ENCODE measurements at regions not wholly inside any gene's neighbourhood (a gene's known extent, or its start where the extent isn't known, plus 50 kb on each side); places are given as distances from the start of the nearest gene placed in this dataset.
"Not testable (repeated sequence)": the region's sequence is repeated elsewhere in the genome, so short reads cannot be mapped to it uniquely, and the experiment has no call there.

GRCh38 chr2:53362934-53363333 lies 404.7 kb upstream of the CHAC2 start:
- ATAC-seq (no peak), DNase-seq (no peak)

GRCh38 chr2:53356291-53356905 lies 411.2 kb upstream of the CHAC2 start:
- no peak for ATAC-seq

DNA sequence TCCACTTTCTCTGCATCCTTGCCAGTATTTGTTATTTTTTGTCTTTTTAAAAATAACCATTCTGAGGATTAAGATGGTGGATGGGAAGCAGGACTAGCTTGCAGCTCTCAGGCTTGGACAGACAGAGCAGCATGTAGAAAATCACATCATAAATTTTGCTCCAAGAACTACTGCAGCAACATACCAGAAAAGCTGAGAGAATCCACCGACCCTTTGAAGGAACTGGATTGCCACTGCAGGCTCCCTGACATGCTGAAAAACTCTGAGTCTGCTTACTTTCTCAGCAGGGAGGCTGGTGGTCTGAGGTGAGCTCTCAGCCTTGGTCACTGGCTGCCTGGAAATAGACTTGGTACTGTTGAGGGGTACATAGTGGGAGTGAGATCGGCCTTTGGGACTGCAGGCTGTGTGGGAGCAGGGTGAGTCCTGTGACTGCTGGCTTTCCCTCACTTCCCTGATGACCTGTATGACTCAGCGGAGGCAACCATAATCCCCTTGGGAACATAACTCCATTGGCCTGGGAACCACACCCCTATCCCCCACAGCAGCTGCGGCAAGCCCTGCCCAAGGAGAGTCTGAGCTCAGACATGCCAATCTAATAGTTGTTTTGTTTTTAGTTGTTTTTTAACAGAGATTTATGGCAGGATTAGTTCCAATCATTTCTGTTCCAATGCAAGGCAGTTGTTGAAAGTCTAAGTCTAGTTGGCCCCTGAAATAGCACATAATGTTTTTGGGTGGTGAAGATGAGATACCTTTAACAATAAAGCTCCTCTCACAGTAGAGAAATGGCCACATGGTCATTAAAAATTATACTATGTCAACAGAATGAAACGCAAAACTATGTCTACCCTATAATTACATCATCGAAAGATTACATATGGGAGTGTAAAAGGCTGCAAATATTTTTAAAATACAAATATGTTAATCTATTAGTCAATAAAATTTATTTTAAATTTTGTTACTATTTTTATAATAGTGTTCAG lies 414.2 kb upstream of the CHAC2 start:
- DNase-seq (no peak), ATAC-seq (no peak)

More at GRCh38 chr2:53356291-53356905, 411.2 kb upstream of the CHAC2 start:
- no peak for DNase-seq

DNA sequence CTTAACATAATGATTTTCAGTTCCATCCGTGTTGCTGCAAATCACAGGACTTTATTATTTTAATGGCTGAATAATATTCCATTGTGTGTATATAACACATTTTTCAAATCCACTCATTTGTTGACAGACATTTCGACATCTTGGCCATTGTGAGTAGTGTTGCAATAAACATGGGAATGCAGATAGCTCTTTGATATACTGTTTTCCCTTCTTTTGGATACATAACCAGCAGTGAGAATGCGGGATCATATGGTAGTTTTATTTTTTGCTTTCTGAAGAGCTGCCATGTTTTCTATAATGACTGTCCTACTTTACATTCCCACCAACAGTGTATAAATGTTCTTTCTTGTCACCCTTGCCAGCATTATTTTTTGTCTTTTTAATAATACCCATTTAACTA lies 420.3 kb upstream of the CHAC2 start:
- ATAC-seq (no peak), DNase-seq (no peak)

GRCh38 chr2:53342248-53342647 lies 425.4 kb upstream of the CHAC2 start:
- no peak for DNase-seq
- no peak for ATAC-seq

DNA sequence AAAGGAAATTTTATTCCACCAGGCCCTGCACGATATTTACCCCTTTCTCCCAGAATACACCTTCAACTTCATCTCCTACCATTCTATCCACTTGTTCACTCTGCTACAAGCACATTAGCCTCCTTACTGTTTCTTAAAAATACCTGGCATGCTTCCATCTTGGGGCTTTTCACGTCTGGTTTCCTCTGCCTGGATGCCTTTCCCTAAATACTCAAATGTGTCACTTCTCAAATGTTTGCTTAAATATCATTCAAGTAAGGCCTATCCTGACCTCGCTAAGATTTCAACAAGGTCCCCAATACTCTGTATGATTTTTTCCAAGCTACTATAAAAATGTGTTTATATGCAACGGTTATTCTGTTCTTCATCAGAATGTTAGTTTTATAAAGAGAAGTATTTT lies 433.0 kb upstream of the CHAC2 start:
- DNase-seq, result no peak
- ATAC-seq, result no peak

DNA sequence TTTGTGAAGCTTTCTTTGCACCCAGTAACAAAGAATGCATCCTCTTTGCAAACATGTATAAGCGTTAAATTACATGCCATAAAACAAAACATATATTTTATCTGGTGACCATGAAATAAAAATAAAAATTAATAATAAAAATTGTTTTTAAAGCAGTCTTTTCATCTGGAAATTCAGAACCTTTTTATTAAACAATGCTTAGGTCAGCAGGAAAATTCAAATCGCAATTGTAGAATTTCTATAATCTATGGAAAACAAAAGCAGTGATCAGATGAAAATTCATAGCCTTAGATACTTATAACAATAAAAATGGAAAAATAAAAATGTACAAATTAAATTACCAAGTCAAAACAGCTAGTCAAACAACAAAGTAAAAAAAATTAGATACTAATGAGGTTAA lies 435.9 kb upstream of the CHAC2 start:
- DNase-seq (no peak), ATAC-seq (no peak)

DNA sequence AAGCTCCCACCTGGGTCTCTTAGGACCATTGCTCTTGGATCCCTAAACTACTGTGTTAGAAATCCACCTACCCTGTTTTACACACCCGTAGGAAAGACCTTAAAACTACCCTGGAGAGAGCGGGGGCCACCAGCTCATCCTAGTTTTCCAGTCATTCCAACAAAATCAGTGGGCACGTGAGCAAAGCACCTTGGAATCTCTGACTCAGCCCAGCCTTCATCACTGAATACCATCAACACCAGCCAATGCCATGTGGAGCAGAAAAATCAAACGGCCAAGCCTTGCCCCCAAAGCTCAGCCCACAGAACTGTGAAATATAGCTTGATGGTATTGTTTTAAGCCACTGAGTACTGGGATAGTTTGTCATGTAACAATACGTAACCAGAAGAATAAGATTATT lies 449.7 kb upstream of the CHAC2 start:
- no peak for DNase-seq
- ATAC-seq, result no peak

GRCh38 chr2:53315149-53315548 lies 452.5 kb upstream of the CHAC2 start:
- no peak for ATAC-seq
- no peak for DNase-seq

- ATAC-seq (no peak), DNase-seq (no peak)
These were observed 452.9 kb upstream of the CHAC2 start for GRCh38 chr2:53314718-53315117.

- ATAC-seq, DNase-seq: not testable (repeated sequence)
These were observed 454.0 kb upstream of the CHAC2 start for GRCh38 chr2:53313644-53314043.

DNA sequence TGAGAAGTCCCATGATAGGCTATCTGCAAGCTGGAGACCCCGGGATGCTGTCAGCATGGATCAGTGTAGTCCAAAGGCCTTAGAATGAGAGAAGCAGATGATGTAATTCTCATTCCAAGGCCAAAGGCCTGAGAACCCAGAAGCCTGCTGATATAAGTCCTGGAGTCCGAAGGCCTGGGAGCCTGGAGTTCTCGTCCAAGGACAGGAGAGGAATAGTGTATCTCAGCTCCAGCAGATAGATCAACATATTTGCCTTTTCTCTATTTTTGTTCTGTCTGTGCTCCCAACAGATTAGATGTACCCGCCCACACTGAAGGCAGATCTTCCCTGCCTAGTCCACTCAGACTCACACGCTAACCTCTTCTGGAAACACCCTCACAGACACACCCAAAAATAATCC lies 454.9 kb upstream of the CHAC2 start:
- ATAC-seq, result no peak
- DNase-seq, result no peak

GRCh38 chr2:53312181-53312580 lies 455.4 kb upstream of the CHAC2 start:
- no peak for ATAC-seq
- no peak for DNase-seq

DNA sequence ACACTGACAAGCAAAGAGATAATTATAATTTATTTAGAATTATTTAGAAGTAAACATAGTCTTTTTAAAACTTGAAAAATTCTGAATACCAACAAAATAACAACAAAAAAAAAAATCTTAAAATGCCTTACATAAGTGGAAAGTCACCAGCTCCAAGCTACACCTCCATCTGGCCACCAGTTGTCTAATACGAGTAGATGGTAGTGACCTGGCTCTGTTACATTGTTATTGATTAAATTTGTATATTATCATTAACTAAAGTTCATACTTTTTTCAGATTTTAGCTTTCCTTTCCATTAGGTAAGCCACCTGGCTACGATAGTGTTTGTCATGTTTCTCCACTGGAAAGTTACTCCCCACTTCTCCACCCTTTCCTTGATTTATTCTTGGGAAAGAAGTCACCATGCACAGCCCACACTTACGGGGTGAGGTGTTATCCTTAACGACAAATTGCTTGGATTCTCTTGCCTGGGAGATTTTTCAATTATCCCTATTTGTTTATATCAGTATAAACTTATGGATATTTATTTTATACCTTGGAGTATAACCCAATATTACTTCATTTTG lies 464.5 kb upstream of the CHAC2 start:
- no peak for DNase-seq
- no peak for ATAC-seq

DNA sequence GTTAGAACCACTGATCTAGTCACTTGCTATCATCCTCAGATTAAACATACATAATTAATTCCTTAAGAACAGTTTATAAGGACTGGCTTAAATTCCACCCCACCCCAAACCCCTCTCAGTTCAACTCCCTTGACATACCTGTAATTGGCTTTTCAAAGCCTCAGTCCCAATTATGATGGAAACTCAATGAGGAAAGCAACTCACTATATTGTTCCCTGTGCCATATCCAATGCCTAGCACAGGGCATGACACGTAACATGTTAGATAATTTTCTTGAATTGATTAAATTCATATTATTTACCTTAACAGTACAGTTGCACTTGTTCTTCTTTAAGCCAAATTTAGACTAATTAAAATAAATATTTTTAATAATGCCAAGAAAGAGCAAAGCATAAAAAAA lies 465.1 kb upstream of the CHAC2 start:
- ATAC-seq, result no peak
- DNase-seq, result no peak

DNA sequence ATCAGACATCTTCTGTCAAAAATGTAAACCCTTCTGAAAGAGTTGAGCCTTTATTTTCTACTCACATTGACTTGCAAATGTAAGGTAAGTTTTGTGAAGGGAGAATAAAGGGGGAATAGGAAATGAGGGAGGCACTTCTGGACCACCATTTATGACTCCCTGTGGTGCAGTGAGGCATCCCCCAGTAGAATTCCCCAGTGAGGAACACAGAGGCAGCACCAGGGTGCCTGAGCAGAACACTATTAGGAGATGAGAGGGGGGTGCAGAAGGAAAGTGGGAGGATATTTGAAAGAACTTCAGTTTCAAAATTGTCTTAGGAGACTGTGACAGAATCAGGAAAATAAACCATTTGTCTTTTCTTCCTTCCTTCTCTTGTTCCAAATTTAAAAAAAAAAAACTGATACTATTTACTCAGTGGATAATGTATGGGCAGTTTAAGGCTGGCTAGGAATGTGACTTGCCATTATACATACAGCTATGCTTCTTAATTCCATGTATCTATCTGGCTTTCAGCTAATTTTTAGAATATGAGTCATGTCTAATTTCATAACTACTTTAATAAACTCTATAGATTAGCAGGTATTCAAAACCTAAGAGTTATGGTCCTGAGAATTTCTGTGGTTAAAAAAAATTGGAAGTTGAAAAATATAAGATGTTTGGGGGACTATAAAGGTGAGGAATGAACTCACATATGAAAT lies 478.1 kb upstream of the CHAC2 start:
- ATAC-seq (no peak), DNase-seq (no peak)

- DNase-seq (no peak), ATAC-seq (no peak)
These were observed 481.3 kb upstream of the CHAC2 start for GRCh38 chr2:53286345-53286744.

DNA sequence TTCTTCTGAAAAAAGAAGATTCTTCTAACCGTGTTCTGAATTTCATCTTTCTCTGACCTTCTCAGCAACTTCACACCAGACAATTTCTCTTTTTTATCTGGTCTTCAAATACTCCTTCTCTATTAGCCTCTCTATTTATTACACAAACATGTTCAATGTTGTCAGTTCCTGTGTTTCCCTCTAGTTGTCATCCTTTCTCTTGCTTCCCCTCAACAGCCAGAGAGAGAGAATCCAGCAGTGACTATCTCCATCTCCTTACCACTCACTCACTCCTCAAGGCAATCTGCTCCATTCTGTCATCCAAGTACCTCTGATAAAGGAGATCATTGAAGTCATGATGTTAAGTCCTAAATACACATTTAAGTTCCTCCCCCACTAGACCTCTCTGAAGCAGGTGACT lies 491.9 kb upstream of the CHAC2 start:
- DNase-seq (no peak), ATAC-seq (no peak)

DNA sequence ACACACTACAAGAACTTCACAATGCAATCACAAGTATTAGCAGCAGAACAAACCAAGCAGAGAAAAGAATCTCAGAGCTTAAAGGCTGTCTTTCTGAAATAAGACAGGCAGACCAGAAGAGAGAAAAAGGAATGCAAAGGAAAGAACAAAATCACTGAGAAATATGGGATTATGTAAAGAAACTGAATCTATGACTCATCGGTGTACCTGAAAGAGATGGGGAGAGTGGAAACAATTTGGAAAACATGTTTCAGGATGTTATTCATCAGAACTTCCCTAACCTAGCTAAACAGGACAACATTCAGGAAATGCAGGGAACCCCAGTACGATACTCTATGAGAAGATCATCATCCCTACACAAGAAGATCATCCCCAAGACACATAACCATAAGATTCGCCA lies 499.0 kb upstream of the CHAC2 start:
- ATAC-seq, result no peak
- DNase-seq, result no peak

- DNase-seq (no peak), ATAC-seq (no peak)
These were observed 499.5 kb upstream of the CHAC2 start for GRCh38 chr2:53268086-53268485.

GRCh38 chr2:53265544-53266299 lies 501.9 kb upstream of the CHAC2 start:
- ATAC-seq (no peak), DNase-seq (no peak)

- DNase-seq (no peak), ATAC-seq (no peak)
These were observed 507.0 kb upstream of the CHAC2 start for GRCh38 chr2:53260568-53260967.

All from stimulated activated naive CD8-positive, alpha-beta T cell treated with anti-CD3 and anti-CD28 coated beads, Interleukin-15, Interleukin-2, amounts not matched to agents 100 U/mL and 50 U/mL, for 24 hours (primary cell).